GM19324 (cell line): ENCODE measurements at regions not wholly inside any gene's neighbourhood (a gene's known extent, or its start where the extent isn't known, plus 50 kb on each side); places are given as distances from the start of the nearest gene placed in this dataset.
"Not testable (repeated sequence)": the region's sequence is repeated elsewhere in the genome, so short reads cannot be mapped to it uniquely, and the experiment has no call there.

ENCODE experiments used
- ATAC-seq: cut with Tn5 transposase; IDR thresholded peaks from one replicate; pipeline ENCODE4 v1.9.1; 2021; ENCODE audit warnings: mild to moderate bottlenecking, moderate library complexity; ENCODE audit not compliant: unreplicated experiment, low FRiP score

GRCh38 chr1:120465900-120466299 is 51.1 kb downstream of the NBPF8 start:
- not testable (repeated sequence) for ATAC-seq

GRCh38 chr1:120477663-120478062 is 62.8 kb downstream of the NBPF8 start:
- not testable (repeated sequence) for ATAC-seq

GRCh38 chr1:120478400-120478799 is 63.6 kb downstream of the NBPF8 start:
- not testable (repeated sequence) for ATAC-seq

- ATAC-seq: not testable (repeated sequence)
These were observed 72.7 kb downstream of the NBPF8 start for GRCh38 chr1:120487542-120487941.

- ATAC-seq: not testable (repeated sequence)
These were observed 74.4 kb downstream of the NBPF8 start for GRCh38 chr1:120489217-120489616.

GRCh38 chr1:120497145-120497544 is 82.3 kb downstream of the NBPF8 start:
- ATAC-seq: not testable (repeated sequence)

- ATAC-seq: not testable (repeated sequence)
These were observed 88.4 kb downstream of the NBPF8 start for GRCh38 chr1:120503284-120503683.

- not testable (repeated sequence) for ATAC-seq
These were observed 91.5 kb downstream of the NBPF8 start for GRCh38 chr1:120506352-120506751.

GRCh38 chr1:120508351-120508750 is 93.5 kb downstream of the NBPF8 start:
- not testable (repeated sequence) for ATAC-seq

GRCh38 chr1:120509258-120509657 is 94.4 kb downstream of the NBPF8 start:
- ATAC-seq: not testable (repeated sequence)

GRCh38 chr1:120513099-120513498 is 98.3 kb downstream of the NBPF8 start:
- not testable (repeated sequence) for ATAC-seq

- ATAC-seq: not testable (repeated sequence)
These were observed 98.7 kb downstream of the NBPF8 start for GRCh38 chr1:120513531-120513930.

- ATAC-seq: not testable (repeated sequence)
These were observed 104.4 kb downstream of the NBPF8 start for GRCh38 chr1:120519196-120519595.

- ATAC-seq: not testable (repeated sequence)
These were observed 109.6 kb downstream of the NBPF8 start for GRCh38 chr1:120524416-120524815.

- ATAC-seq: not testable (repeated sequence)
These were observed 110.6 kb downstream of the NBPF8 start for GRCh38 chr1:120525386-120525785.

- not testable (repeated sequence) for ATAC-seq
These were observed 114.7 kb downstream of the NBPF8 start for GRCh38 chr1:120529475-120530089.

- ATAC-seq: not testable (repeated sequence)
These were observed 116.6 kb downstream of the NBPF8 start for GRCh38 chr1:120531455-120531854.

- not testable (repeated sequence) for ATAC-seq
These were observed 119.7 kb downstream of the NBPF8 start for GRCh38 chr1:120534361-120535047.

GRCh38 chr1:120535052-120535451 is 120.2 kb downstream of the NBPF8 start:
- not testable (repeated sequence) for ATAC-seq

- ATAC-seq: not testable (repeated sequence)
These were observed 126.6 kb downstream of the NBPF8 start for GRCh38 chr1:120541394-120541793.

GRCh38 chr1:120542365-120542764 is 127.5 kb downstream of the NBPF8 start:
- not testable (repeated sequence) for ATAC-seq

GRCh38 chr1:120542940-120543339 is 128.1 kb downstream of the NBPF8 start:
- ATAC-seq: not testable (repeated sequence)
